ENCODE measurements at regions not wholly inside any gene's neighbourhood (a gene's known extent, or its start where the extent isn't known, plus 50 kb on each side); places are given as distances from the start of the nearest gene placed in this dataset.

DNA sequence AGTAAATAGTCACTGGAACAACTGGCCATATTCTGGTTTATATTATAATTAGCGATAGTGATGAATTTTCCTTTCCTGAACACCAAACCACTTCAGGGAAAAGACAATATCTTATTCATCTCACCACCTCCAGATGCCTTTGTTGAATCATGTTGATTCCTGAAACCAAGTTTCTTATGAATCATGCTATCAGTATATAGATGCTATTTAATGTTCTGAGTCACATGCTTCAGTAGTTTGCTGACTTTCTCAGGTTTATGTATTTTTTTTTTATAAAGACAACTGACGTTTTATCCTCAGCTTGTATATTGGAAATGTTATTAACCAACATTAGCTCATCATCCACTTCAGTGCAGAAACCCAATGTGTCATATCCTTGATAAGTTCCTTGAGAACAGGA is 710.2 kb upstream of the POU3F2 start:
- TF ChIP-seq, protein P1, sequence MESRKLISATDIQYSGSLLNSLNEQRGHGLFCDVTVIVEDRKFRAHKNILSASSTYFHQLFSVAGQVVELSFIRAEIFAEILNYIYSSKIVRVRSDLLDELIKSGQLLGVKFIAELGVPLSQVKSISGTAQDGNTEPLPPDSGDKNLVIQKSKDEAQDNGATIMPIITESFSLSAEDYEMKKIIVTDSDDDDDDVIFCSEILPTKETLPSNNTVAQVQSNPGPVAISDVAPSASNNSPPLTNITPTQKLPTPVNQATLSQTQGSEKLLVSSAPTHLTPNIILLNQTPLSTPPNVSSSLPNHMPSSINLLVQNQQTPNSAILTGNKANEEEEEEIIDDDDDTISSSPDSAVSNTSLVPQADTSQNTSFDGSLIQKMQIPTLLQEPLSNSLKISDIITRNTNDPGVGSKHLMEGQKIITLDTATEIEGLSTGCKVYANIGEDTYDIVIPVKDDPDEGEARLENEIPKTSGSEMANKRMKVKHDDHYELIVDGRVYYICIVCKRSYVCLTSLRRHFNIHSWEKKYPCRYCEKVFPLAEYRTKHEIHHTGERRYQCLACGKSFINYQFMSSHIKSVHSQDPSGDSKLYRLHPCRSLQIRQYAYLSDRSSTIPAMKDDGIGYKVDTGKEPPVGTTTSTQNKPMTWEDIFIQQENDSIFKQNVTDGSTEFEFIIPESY (IDR thresholded peaks at IDR 0.05; ENCODE audit: extremely low read depth, insufficient replicate concordance, low read length) = no peak
- TF ChIP-seq, protein P2, sequence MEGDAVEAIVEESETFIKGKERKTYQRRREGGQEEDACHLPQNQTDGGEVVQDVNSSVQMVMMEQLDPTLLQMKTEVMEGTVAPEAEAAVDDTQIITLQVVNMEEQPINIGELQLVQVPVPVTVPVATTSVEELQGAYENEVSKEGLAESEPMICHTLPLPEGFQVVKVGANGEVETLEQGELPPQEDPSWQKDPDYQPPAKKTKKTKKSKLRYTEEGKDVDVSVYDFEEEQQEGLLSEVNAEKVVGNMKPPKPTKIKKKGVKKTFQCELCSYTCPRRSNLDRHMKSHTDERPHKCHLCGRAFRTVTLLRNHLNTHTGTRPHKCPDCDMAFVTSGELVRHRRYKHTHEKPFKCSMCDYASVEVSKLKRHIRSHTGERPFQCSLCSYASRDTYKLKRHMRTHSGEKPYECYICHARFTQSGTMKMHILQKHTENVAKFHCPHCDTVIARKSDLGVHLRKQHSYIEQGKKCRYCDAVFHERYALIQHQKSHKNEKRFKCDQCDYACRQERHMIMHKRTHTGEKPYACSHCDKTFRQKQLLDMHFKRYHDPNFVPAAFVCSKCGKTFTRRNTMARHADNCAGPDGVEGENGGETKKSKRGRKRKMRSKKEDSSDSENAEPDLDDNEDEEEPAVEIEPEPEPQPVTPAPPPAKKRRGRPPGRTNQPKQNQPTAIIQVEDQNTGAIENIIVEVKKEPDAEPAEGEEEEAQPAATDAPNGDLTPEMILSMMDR (IDR thresholded peaks at IDR 0.05 in 2 of 3, conservative IDR thresholded peaks at IDR 0.05 in 1 of 3; ENCODE audit: borderline replicate concordance in 1 of 3, insufficient read depth in 1 of 3, low read depth in 2 of 3, low read length in 2 of 3) = no peak
- TF ChIP-seq YY1 (IDR thresholded peaks at IDR 0.05; ENCODE audit: extremely low read depth, insufficient replicate concordance, low read depth, low read length) (no peak), TCF7L2 (IDR thresholded peaks at IDR 0.05; ENCODE audit: borderline replicate concordance, extremely low read depth, insufficient read depth, insufficient read length) (no peak), SIN3A (IDR thresholded peaks at IDR 0.05; ENCODE audit: low read depth) (no peak), EGR1 (IDR thresholded peaks at IDR 0.05; ENCODE audit: low read depth) (no peak), ZFX (IDR thresholded peaks at IDR 0.05) (no peak), POLR2A (IDR thresholded peaks at IDR 0.05; ENCODE audit: borderline replicate concordance, extremely low read depth, insufficient read depth, insufficient read length) (no peak)

Measured in HCT116 (cell line).